ENCODE measurements at regions not wholly inside any gene's neighbourhood (a gene's known extent, or its start where the extent isn't known, plus 50 kb on each side); places are given as distances from the start of the nearest gene placed in this dataset.

GRCh38 chr22:48241658-48242057 lies 1479.2 kb downstream of the TBC1D22A start:
- no peak for DNase-seq (ENCODE audit: low read depth)
- TF ChIP-seq MYC (IDR thresholded peaks at IDR 0.05; ENCODE audit: low read depth, low read length) (no peak), MAX (IDR thresholded peaks at IDR 0.05; ENCODE audit: low read depth, low read length) (no peak), POLR2A (IDR thresholded peaks at IDR 0.05; ENCODE audit: extremely low read depth, insufficient read length) (no peak), CTCF (IDR thresholded peaks at IDR 0.05; ENCODE audit: low read depth, low read length) (no peak)
- no peak overlapping the region for H3K4me3 ChIP-seq (ENCODE audit: low read depth, low read length)

- TF ChIP-seq MAX (IDR thresholded peaks at IDR 0.05; ENCODE audit: low read depth, low read length) (no peak), POLR2A (IDR thresholded peaks at IDR 0.05; ENCODE audit: extremely low read depth, insufficient read length) (no peak), MYC (IDR thresholded peaks at IDR 0.05; ENCODE audit: low read depth, low read length) (no peak), CTCF (IDR thresholded peaks at IDR 0.05; ENCODE audit: low read depth, low read length) (no peak)
- no peak for DNase-seq (ENCODE audit: low read depth)
- no peak overlapping the region for H3K4me3 ChIP-seq (ENCODE audit: low read depth, low read length)
Observed at GRCh38 chr22:48240935-48241230, 1478.4 kb downstream of the TBC1D22A start.

- no peak for TF ChIP-seq POLR2A (IDR thresholded peaks at IDR 0.05; ENCODE audit: extremely low read depth, insufficient read length)
- no peak for TF ChIP-seq CTCF (IDR thresholded peaks at IDR 0.05; ENCODE audit: low read depth, low read length)
- TF ChIP-seq MYC (IDR thresholded peaks at IDR 0.05; ENCODE audit: low read depth, low read length), result no peak
- TF ChIP-seq MAX (IDR thresholded peaks at IDR 0.05; ENCODE audit: low read depth, low read length), result no peak
- no peak for DNase-seq (ENCODE audit: low read depth)
- no peak overlapping the region for H3K4me3 ChIP-seq (ENCODE audit: low read depth, low read length)
Observed at GRCh38 chr22:48240148-48240934, 1477.9 kb downstream of the TBC1D22A start.

- no peak overlapping the region for H3K4me3 ChIP-seq (ENCODE audit: low read depth, low read length)
- TF ChIP-seq MAX (IDR thresholded peaks at IDR 0.05; ENCODE audit: low read depth, low read length) (no peak), POLR2A (IDR thresholded peaks at IDR 0.05; ENCODE audit: extremely low read depth, insufficient read length) (no peak), MYC (IDR thresholded peaks at IDR 0.05; ENCODE audit: low read depth, low read length) (no peak), CTCF (IDR thresholded peaks at IDR 0.05; ENCODE audit: low read depth, low read length) (no peak)
- no peak for DNase-seq (ENCODE audit: low read depth)
Observed at GRCh38 chr22:48239461-48240147, 1477.2 kb downstream of the TBC1D22A start.

GRCh38 chr22:48238966-48239365 lies 1476.5 kb downstream of the TBC1D22A start:
- TF ChIP-seq MYC (IDR thresholded peaks at IDR 0.05; ENCODE audit: low read depth, low read length) (no peak), POLR2A (IDR thresholded peaks at IDR 0.05; ENCODE audit: extremely low read depth, insufficient read length) (no peak), MAX (IDR thresholded peaks at IDR 0.05; ENCODE audit: low read depth, low read length) (no peak), CTCF (IDR thresholded peaks at IDR 0.05; ENCODE audit: low read depth, low read length) (no peak)
- no peak overlapping the region for H3K4me3 ChIP-seq (ENCODE audit: low read depth, low read length)

More at GRCh38 chr22:48238966-48239365, 1476.5 kb downstream of the TBC1D22A start:
- DNase-seq (ENCODE audit: low read depth), result no peak

Data from NB4 (cell line).